HEK293T (cell line): ENCODE measurements at regions not wholly inside any gene's neighbourhood (a gene's known extent, or its start where the extent isn't known, plus 50 kb on each side); places are given as distances from the start of the nearest gene placed in this dataset.

ENCODE experiments used
- CTCF ChIA-PET: fragments of 350-600 bp; formaldehyde crosslinking; extraction: SDS; loops from one replicate; lab custom pipeline; 2021; ENCODE audit warnings: antibody characterized with exemption, inconsistent platforms; lab: Yijun Ruan, JAX
- POLR2A ChIA-PET: fragments of 350-600 bp; formaldehyde crosslinking; extraction: SDS; loops from one replicate; lab custom pipeline; 2020; ENCODE audit warnings: antibody characterized with exemption, inconsistent platforms; lab: Yijun Ruan, JAX
- DNase-seq: peaks from one replicate; pipeline ENCODE4 v3.0.0; 2012; ENCODE audit warnings: mixed read lengths; ENCODE audit errors: extremely low spot score
- ARNT ChIP-seq: fragments of 450-650 bp; IDR thresholded peaks from 2 replicates; pipeline ENCODE4 v1.6.1; 2017; ENCODE audit warnings: mild to moderate bottlenecking
- BHLHE40 ChIP-seq: fragments of 450-650 bp; IDR thresholded peaks from 2 replicates; pipeline ENCODE4 v1.6.1; 2016; ENCODE audit warnings: mild to moderate bottlenecking, moderate library complexity, borderline replicate concordance
- CTBP1 ChIP-seq: fragments of 450-650 bp; IDR thresholded peaks from 2 replicates; pipeline ENCODE4 v1.6.1; 2016; ENCODE audit warnings: borderline replicate concordance
- ELF4 ChIP-seq: fragments of 450-650 bp; IDR thresholded peaks from 2 replicates; pipeline ENCODE4 v1.6.1; 2017; ENCODE audit warnings: antibody characterized with exemption
- FOXA1 ChIP-seq: fragments of 450-650 bp; IDR thresholded peaks from 2 replicates; pipeline ENCODE4 v1.6.1; 2016; ENCODE audit warnings: mild to moderate bottlenecking
- FOXK2 ChIP-seq: fragments of 450-650 bp; IDR thresholded peaks from 2 replicates; pipeline ENCODE4 v1.6.1; 2016; ENCODE audit warnings: mild to moderate bottlenecking
- HDGF ChIP-seq: fragments of 450-650 bp; IDR thresholded peaks from 2 replicates; pipeline ENCODE4 v1.6.1; 2017; ENCODE audit warnings: antibody characterized with exemption, borderline replicate concordance
- L3MBTL2 ChIP-seq: fragments of 450-650 bp; conservative IDR thresholded peaks from 2 replicates; pipeline ENCODE4 v1.6.1; 2016; ENCODE audit warnings: mild to moderate bottlenecking
- LEF1 ChIP-seq: fragments of 450-650 bp; IDR thresholded peaks from 2 replicates; pipeline ENCODE4 v1.6.1; 2017; ENCODE audit warnings: mild to moderate bottlenecking, borderline replicate concordance
- NFRKB ChIP-seq: fragments of 450-650 bp; IDR thresholded peaks from 2 replicates; pipeline ENCODE4 v1.6.1; 2016; ENCODE audit warnings: mild to moderate bottlenecking, moderate library complexity
- PKNOX1 ChIP-seq: fragments of 450-650 bp; IDR thresholded peaks from 2 replicates; pipeline ENCODE4 v1.6.1; 2016
- SP1 ChIP-seq: fragments of 450-650 bp; IDR thresholded peaks from 2 replicates; pipeline ENCODE4 v1.6.1; 2017
- TARDBP ChIP-seq: fragments of 450-650 bp; IDR thresholded peaks from 2 replicates; pipeline ENCODE4 v1.6.1; 2016
- ZNF384 ChIP-seq: fragments of 450-650 bp; IDR thresholded peaks from 2 replicates; pipeline ENCODE4 v1.6.1; 2016

GRCh38 chr14:34003082-34003668 is 52.3 kb upstream of the EGLN3 start:
- TF ChIP-seq NFRKB (no peak), TARDBP (no peak), SP1 (no peak), BHLHE40 (no peak), PKNOX1 (no peak), ZNF384 (no peak), ELF4 (no peak), FOXA1 (no peak), CTBP1 (no peak), FOXK2 (no peak), HDGF (no peak), L3MBTL2 (no peak), ARNT (no peak), LEF1 (no peak)
- ChIA-PET POLR2A (no interaction called here), CTCF (interaction anchor here (0.6 kb wide), 1 partner anchor 8 kb away, joined by 3 read pairs; no protein-coding TSS in a partner anchor)
- no peak for DNase-seq
